H9 (cell line): ENCODE measurements at regions not wholly inside any gene's neighbourhood (a gene's known extent, or its start where the extent isn't known, plus 50 kb on each side); places are given as distances from the start of the nearest gene placed in this dataset.

Source experiments
- DNase-seq: peaks from one replicate; pipeline ENCODE4 v3.0.0-alpha.2; 2017
- H2AFZ ChIP-seq: one replicate; pipeline ENCODE4 v1.6.1; 2013; ENCODE audit warnings: mild to moderate bottlenecking, low read length, control low read depth, moderate library complexity
- H2AK5ac ChIP-seq: 2 replicates; pipeline ENCODE4 v1.6.1; 2013; ENCODE audit warnings: low read length, control low read depth, mixed read lengths; ENCODE audit not compliant: insufficient read length
- H2BK120ac ChIP-seq: one replicate; pipeline ENCODE4 v1.6.1; 2013; ENCODE audit warnings: low read depth, mild to moderate bottlenecking, low read length, control low read depth, inconsistent platforms; ENCODE audit not compliant: poor library complexity, severe bottlenecking
- H2BK12ac ChIP-seq: 2 replicates; pipeline ENCODE4 v1.6.1; 2013; ENCODE audit warnings: low read length, control low read depth, mixed read lengths, low read depth; ENCODE audit not compliant: insufficient read length
- H2BK15ac ChIP-seq: 2 replicates; pipeline ENCODE4 v1.6.1; 2013; ENCODE audit warnings: low read depth, low read length, control low read depth
- H2BK20ac ChIP-seq: one replicate; pipeline ENCODE4 v1.6.1; 2013; ENCODE audit warnings: low read depth, mild to moderate bottlenecking, low read length, control low read depth, inconsistent platforms; ENCODE audit not compliant: poor library complexity, severe bottlenecking
- H2BK5ac ChIP-seq: 2 replicates; pipeline ENCODE4 v1.6.1; 2013; ENCODE audit warnings: low read length, control low read depth, mixed read lengths; ENCODE audit not compliant: insufficient read length
- H3K14ac ChIP-seq: 2 replicates; pipeline ENCODE4 v1.6.1; 2013; ENCODE audit warnings: low read length, control low read depth; ENCODE audit not compliant: insufficient read depth
- H3K18ac ChIP-seq: 2 replicates; pipeline ENCODE4 v1.6.1; 2013; ENCODE audit warnings: low read depth, mild to moderate bottlenecking, mixed read lengths, low read length, control low read depth; ENCODE audit not compliant: insufficient read length
- H3K23ac ChIP-seq: 2 replicates; pipeline ENCODE4 v1.6.1; 2013; ENCODE audit warnings: low read length, control low read depth, mixed read lengths, low read depth; ENCODE audit not compliant: insufficient read length
- H3K23me2 ChIP-seq: 2 replicates; pipeline ENCODE4 v1.6.1; 2013; ENCODE audit warnings: low read depth, mild to moderate bottlenecking, mixed read lengths, low read length, control low read depth; ENCODE audit not compliant: insufficient read length, poor library complexity, severe bottlenecking
- H3K27ac ChIP-seq: 2 replicates; pipeline ENCODE4 v1.5.1; 2013; ENCODE audit warnings: low read length, control low read depth, mixed read lengths, low read depth; ENCODE audit not compliant: insufficient read length
- H3K27me3 ChIP-seq: 2 replicates; pipeline ENCODE4 v1.6.1; 2013; ENCODE audit warnings: low read length, control low read depth, inconsistent platforms; ENCODE audit not compliant: insufficient read depth
- H3K4ac ChIP-seq: 2 replicates; pipeline ENCODE4 v1.6.1; 2013; ENCODE audit warnings: low read depth, mild to moderate bottlenecking, control low read depth, inconsistent platforms, low read length, moderate library complexity
- H3K4me1 ChIP-seq: 2 replicates; pipeline ENCODE4 v1.6.1; 2013; ENCODE audit warnings: low read length, control low read depth, inconsistent platforms; ENCODE audit not compliant: insufficient read depth
- H3K4me2 ChIP-seq: 2 replicates; pipeline ENCODE4 v1.6.1; 2013; ENCODE audit warnings: low read length, control low read depth, mixed read lengths; ENCODE audit not compliant: insufficient read length, insufficient read depth
- H3K56ac ChIP-seq: 2 replicates; pipeline ENCODE4 v1.6.1; 2013; ENCODE audit warnings: low read depth, mild to moderate bottlenecking, mixed read lengths, low read length, control low read depth; ENCODE audit not compliant: insufficient read length
- H3K79me1 ChIP-seq: 2 replicates; pipeline ENCODE4 v1.6.1; 2013; ENCODE audit warnings: low read depth, mild to moderate bottlenecking, moderate library complexity, low read length, control low read depth, inconsistent platforms; ENCODE audit not compliant: insufficient read depth, poor library complexity, severe bottlenecking
- H3K79me2 ChIP-seq: 2 replicates; pipeline ENCODE4 v1.6.1; 2013; ENCODE audit warnings: low read length, control low read depth, inconsistent platforms; ENCODE audit not compliant: insufficient read depth
- H3K9ac ChIP-seq: 2 replicates; pipeline ENCODE4 v1.6.1; 2013; ENCODE audit warnings: low read length, control low read depth, mixed read lengths; ENCODE audit not compliant: insufficient read length; ENCODE audit errors: extremely low read depth
- H3K9me3 ChIP-seq: one replicate; pipeline ENCODE4 v1.6.1; 2013; ENCODE audit warnings: low read depth, low read length, inconsistent platforms; ENCODE audit not compliant: control insufficient read depth
- H3T11ph ChIP-seq: one replicate; pipeline ENCODE4 v1.6.1; 2013; ENCODE audit warnings: mild to moderate bottlenecking, low read length, control low read depth, inconsistent platforms
- H4K20me1 ChIP-seq: one replicate; pipeline ENCODE4 v1.6.1; 2013; ENCODE audit not compliant: control insufficient read depth, insufficient read length, insufficient read depth
- H4K5ac ChIP-seq: 2 replicates; pipeline ENCODE4 v1.6.1; 2013; ENCODE audit warnings: low read depth, mild to moderate bottlenecking, mixed read lengths, low read length, control low read depth; ENCODE audit not compliant: insufficient read length
- H4K8ac ChIP-seq: replicated peaks from 2 replicates; pipeline ENCODE4 v1.6.1; 2013; ENCODE audit warnings: low read length, control low read depth, mixed read lengths, low read depth; ENCODE audit not compliant: insufficient read length
- H4K91ac ChIP-seq: 2 replicates; pipeline ENCODE4 v1.6.1; 2013; ENCODE audit warnings: low read depth, mild to moderate bottlenecking, moderate library complexity, mixed read lengths, low read length, control low read depth; ENCODE audit not compliant: insufficient read length
- H3K27ac Mint-ChIP-seq, 3 experiments: 2 replicates in 2 of 3; 3 replicates in 1 of 3; pipeline ENCODE4 v1.8.0; 2020 to 2021; ENCODE audit warnings: mixed read lengths in 3 of 3, mild to moderate bottlenecking in 1 of 3, moderate library complexity in 1 of 3
- H3K27me3 Mint-ChIP-seq: 2 replicates; pipeline ENCODE4 v1.8.0; 2021; ENCODE audit warnings: low read depth, mild to moderate bottlenecking, moderate library complexity, mixed read lengths
- H3K36me3 Mint-ChIP-seq, 3 experiments: 2 replicates in 2 of 3; 3 replicates in 1 of 3; pipeline ENCODE4 v1.8.0; 2020 to 2021; ENCODE audit warnings: low read depth in 3 of 3, mixed read lengths in 3 of 3; ENCODE audit not compliant: insufficient read depth in 1 of 3
- H3K4me1 Mint-ChIP-seq, 2 experiments: 2 replicates each; pipeline ENCODE4 v1.8.0; 2020; ENCODE audit warnings: mixed read lengths in 2 of 2
- H3K4me3 Mint-ChIP-seq, 2 experiments: 2 replicates in 1 of 2; 3 replicates in 1 of 2; pipeline ENCODE4 v1.8.0; 2020 to 2021; ENCODE audit warnings: mild to moderate bottlenecking in 2 of 2, mixed read lengths in 2 of 2, moderate library complexity in 1 of 2
- H3K9me3 Mint-ChIP-seq, 2 experiments: 2 replicates in 1 of 2; 3 replicates in 1 of 2; pipeline ENCODE4 v1.8.0; 2020; ENCODE audit warnings: mild to moderate bottlenecking in 2 of 2, mixed read lengths in 2 of 2, moderate library complexity in 1 of 2
- WGBS: extraction: QIAGEN DNeasy Blood & Tissue Kit; methylation state at CpG from one replicate; pipeline ENCODE4 v1.1.7; 2013; ENCODE audit warnings: missing lambda C conversion rate, low lambda C conversion rate, mixed read lengths; ENCODE audit not compliant: insufficient read length; ENCODE audit errors: extremely low coverage; 5-methylcytosine and 5-hydroxymethylcytosine counted together
- TF ChIP-seq, protein P1 (sequence below): fragments of 200-600 bp; sonication (generic); conservative IDR thresholded peaks from 3 replicates; pipeline ENCODE4 v1.8.0; 2021; ENCODE audit warnings: antibody characterized with exemption, mild to moderate bottlenecking

DNA sequence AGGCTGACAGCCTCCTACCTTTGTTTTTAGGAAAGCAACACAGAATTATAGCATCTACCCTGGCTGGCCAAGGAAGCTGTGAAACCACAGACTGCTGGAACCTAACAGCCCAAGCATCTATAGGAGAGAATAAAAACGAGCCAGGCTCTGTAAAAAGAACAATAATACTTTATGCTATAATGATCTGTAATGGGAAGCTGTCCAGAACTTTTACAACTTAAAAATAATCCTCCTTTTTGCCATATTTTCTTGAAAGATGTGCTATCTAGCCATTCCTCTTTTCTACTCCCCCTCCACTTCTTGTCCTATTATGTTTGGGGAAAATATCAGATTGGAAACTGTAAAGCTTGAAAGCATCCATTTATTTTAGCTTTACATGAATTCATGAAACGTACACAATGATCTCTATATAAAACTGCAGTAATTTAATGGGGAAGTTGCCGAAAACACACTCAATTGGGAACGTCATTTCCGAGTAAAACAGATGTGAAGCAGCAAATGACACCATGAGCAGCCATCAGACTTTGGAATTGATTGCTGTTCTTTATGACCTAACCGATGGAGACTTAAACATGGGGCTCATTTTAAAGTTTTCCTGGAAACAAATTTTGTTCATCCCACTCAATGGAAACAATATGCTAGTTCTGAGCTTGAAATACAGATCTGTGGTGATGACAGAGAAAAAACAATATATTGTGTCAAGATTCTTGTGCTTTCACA is 450.3 kb upstream of the CLINT1 start:
- H3K27me3 Mint-ChIP-seq: no peaks in the 10 kb centered on the region
- no peak overlapping the region for H3K27ac Mint-ChIP-seq
- Histone ChIP-seq H4K8ac (no peak overlapping the region), H3K23me2 (no peaks in the 10 kb centered on the region), H3K14ac (no peak overlapping the region), H3K4ac (no peak overlapping the region), H2AFZ (no peak overlapping the region), H3K79me2 (no peaks in the 10 kb centered on the region), H2BK120ac (no peak overlapping the region), H2BK15ac (no peak overlapping the region), H3K79me1 (no peaks in the 10 kb centered on the region), H3K18ac (no peak overlapping the region), H3K4me1 (peaks cover 7% of the 10 kb centered on the region; the same call in 1 of the 2 replicates), H2BK12ac (no peak overlapping the region), H3K4me2 (no peak overlapping the region), H3K27ac (no peak overlapping the region), H3K23ac (no peak overlapping the region), H2AK5ac (no peak overlapping the region), H3K9me3 (no peaks in the 10 kb centered on the region), H4K20me1 (no peaks in the 10 kb centered on the region), H3K9ac (no peak overlapping the region), H2BK5ac (no peak overlapping the region), H2BK20ac (no peak overlapping the region), H3T11ph (no peak overlapping the region), H4K91ac (no peak overlapping the region), H4K5ac (no peak overlapping the region), H3K56ac (no peak overlapping the region), H3K27me3 (no peaks in the 10 kb centered on the region)
- H3K9me3 Mint-ChIP-seq: peaks cover 3% of the 10 kb centered on the region in 2 experiments; a peak in 2 of 5 replicates
- H3K36me3 Mint-ChIP-seq: no peaks in the 10 kb centered on the region; a peak in 1 of 7 replicates
- H3K4me1 Mint-ChIP-seq: peaks cover 33 to 39% of the 10 kb centered on the region in 2 experiments
- no CpG with 5 or more reads among the region's 6 CpGs for WGBS
- no peak for DNase-seq
- TF ChIP-seq, protein P1, sequence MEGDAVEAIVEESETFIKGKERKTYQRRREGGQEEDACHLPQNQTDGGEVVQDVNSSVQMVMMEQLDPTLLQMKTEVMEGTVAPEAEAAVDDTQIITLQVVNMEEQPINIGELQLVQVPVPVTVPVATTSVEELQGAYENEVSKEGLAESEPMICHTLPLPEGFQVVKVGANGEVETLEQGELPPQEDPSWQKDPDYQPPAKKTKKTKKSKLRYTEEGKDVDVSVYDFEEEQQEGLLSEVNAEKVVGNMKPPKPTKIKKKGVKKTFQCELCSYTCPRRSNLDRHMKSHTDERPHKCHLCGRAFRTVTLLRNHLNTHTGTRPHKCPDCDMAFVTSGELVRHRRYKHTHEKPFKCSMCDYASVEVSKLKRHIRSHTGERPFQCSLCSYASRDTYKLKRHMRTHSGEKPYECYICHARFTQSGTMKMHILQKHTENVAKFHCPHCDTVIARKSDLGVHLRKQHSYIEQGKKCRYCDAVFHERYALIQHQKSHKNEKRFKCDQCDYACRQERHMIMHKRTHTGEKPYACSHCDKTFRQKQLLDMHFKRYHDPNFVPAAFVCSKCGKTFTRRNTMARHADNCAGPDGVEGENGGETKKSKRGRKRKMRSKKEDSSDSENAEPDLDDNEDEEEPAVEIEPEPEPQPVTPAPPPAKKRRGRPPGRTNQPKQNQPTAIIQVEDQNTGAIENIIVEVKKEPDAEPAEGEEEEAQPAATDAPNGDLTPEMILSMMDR: no peak
- no peak overlapping the region for H3K4me3 Mint-ChIP-seq
